K562 (cell line): ENCODE measurements at regions not wholly inside any gene's neighbourhood (a gene's known extent, or its start where the extent isn't known, plus 50 kb on each side); places are given as distances from the start of the nearest gene placed in this dataset.
A peak's percentile ranks its signal among the peaks of the same experiment; 100 is the strongest.
"Not testable (repeated sequence)": the region's sequence is repeated elsewhere in the genome, so short reads cannot be mapped to it uniquely, and the experiment has no call there.

Experiments
- ATAC-seq: fragments of 200-7000 bp; cut with Tn5 transposase; 3 replicates; pipeline ENCODE4 v1.9.1; 2020; ENCODE audit warnings: moderate library complexity
- BruUV-seq: library from RNA; stranded (reverse); fragments of 400-500 nt; replicated peaks from 2 replicates; lab custom pipeline; 2021; lab: Mats Ljungman, UMichigan
- CTCF ChIA-PET: fragments of 300-600 bp; formaldehyde crosslinking; extraction: SDS; loops from one replicate; lab custom pipeline; 2021; ENCODE audit warnings: low intra/inter-chr PET ratio; lab: Yijun Ruan, JAX
- POLR2A ChIA-PET: fragments of 300-600, 350-650 bp; sonication (Branson Sonifier 250); formaldehyde crosslinking; extraction: SDS; loops from one replicate; lab custom pipeline; 2021; ENCODE audit warnings: antibody characterized with exemption, inconsistent platforms; lab: Yijun Ruan, JAX
- DNase-seq, 4 experiments: peaks; one replicate each; pipeline versions ENCODE4 v3.0.0 to v3.0.0-alpha.2; 2011 to 2018; ENCODE audit warnings: low spot score in 3 of 4, mixed read lengths in 3 of 4; ENCODE audit errors: extremely low read depth in 1 of 4
- FAIRE-seq: peaks from 2 replicates; lab custom pipeline; 2011; peaks lifted over from hg19 to GRCh38; lab: Jason Lieb, UNC
- H2AFZ ChIP-seq: 2 replicates; pipeline ENCODE4 v1.6.0; 2011; ENCODE audit warnings: low read depth, low read length, control low read depth, inconsistent platforms
- H3K27ac ChIP-seq: fragments of 200-600 bp; 3 replicates; pipeline ENCODE4 v1.8.0; 2011; ENCODE audit warnings: low read depth, mild to moderate bottlenecking, control low read depth, inconsistent platforms, low read length, moderate library complexity, mixed read lengths; ENCODE audit errors: extremely low read depth
- H3K27me3 ChIP-seq, 2 experiments: fragments of 300-600 bp in 1 of 2; 2 replicates in 1 of 2; 3 replicates in 1 of 2; pipeline versions ENCODE4 v1.6.0 to v1.8.0; 2011; ENCODE audit warnings: inconsistent platforms in 2 of 2, low read length in 2 of 2, mild to moderate bottlenecking in 1 of 2, mixed read lengths in 1 of 2, moderate library complexity in 1 of 2; ENCODE audit not compliant: control insufficient read depth in 2 of 2, insufficient read depth in 2 of 2
- H3K36me3 ChIP-seq: fragments of 300-600 bp; 3 replicates; pipeline ENCODE4 v1.8.0; 2011; ENCODE audit warnings: mild to moderate bottlenecking, low read length, inconsistent platforms; ENCODE audit not compliant: control insufficient read depth, insufficient read depth
- H3K4me1 ChIP-seq, 2 experiments: fragments of 200-600 bp in 1 of 2; replicated peaks in 1 of 2; 2 replicates in 1 of 2; 3 replicates in 1 of 2; pipeline versions ENCODE4 v1.5.1 to v1.8.0; 2011; ENCODE audit warnings: inconsistent platforms in 2 of 2, low read length in 2 of 2, mild to moderate bottlenecking in 1 of 2, mixed read lengths in 1 of 2, moderate library complexity in 1 of 2; ENCODE audit not compliant: control insufficient read depth in 2 of 2, insufficient read depth in 2 of 2
- H3K4me2 ChIP-seq: 2 replicates; pipeline ENCODE4 v1.6.1; 2011; ENCODE audit warnings: low read length, control low read depth, inconsistent platforms, mixed read lengths; ENCODE audit not compliant: insufficient read depth
- H3K4me3 ChIP-seq: fragments of 200-600 bp; sonication (generic), shearing (Covaris generic); 2 replicates; pipeline ENCODE4 v1.5.1; 2016; ENCODE audit warnings: control low read depth, inconsistent platforms
- H3K79me2 ChIP-seq: fragments of 200-600 bp; 3 replicates; pipeline ENCODE4 v1.8.0; 2011; ENCODE audit warnings: low read length, inconsistent platforms; ENCODE audit not compliant: control insufficient read depth, insufficient read depth
- H3K9ac ChIP-seq, 2 experiments: 2 replicates each; pipeline versions ENCODE4 v1.6.0 to v1.6.1; 2011; ENCODE audit warnings: low read depth in 2 of 2, low read length in 2 of 2, control low read depth in 1 of 2, inconsistent platforms in 1 of 2, mild to moderate bottlenecking in 1 of 2, mixed read lengths in 1 of 2; ENCODE audit not compliant: insufficient read depth in 1 of 2
- H3K9me1 ChIP-seq: one replicate; pipeline ENCODE4 v1.6.0; 2011; ENCODE audit warnings: inconsistent platforms, mild to moderate bottlenecking, low read length, moderate library complexity; ENCODE audit not compliant: control insufficient read depth, insufficient read depth
- H3K9me3 ChIP-seq: replicated peaks from 2 replicates; pipeline ENCODE4 v1.5.1; 2011; ENCODE audit warnings: low read depth, low read length, inconsistent platforms; ENCODE audit not compliant: control insufficient read depth, insufficient read depth
- H4K20me1 ChIP-seq: replicated peaks from 2 replicates; pipeline ENCODE4 v1.6.1; 2011; ENCODE audit warnings: low read length, inconsistent platforms, mixed read lengths; ENCODE audit not compliant: control insufficient read depth, insufficient read depth
- WGBS: fragments of 100-300 bp; shearing (Covaris generic); methylation state at CpG from one replicate; pipeline ENCODE4 v1.1.6; 2016; ENCODE audit warnings: low coverage, mixed read lengths; ENCODE audit not compliant: insufficient coverage; ENCODE audit errors: missing lambda C conversion rate; 5-methylcytosine and 5-hydroxymethylcytosine counted together
- in situ Hi-C: fragments of 300-500 bp; cut with MboI; formaldehyde crosslinking; loops from 4 replicates; pipeline ENCODE4 v1.15.0; 2018; ENCODE audit warnings: inconsistent platforms, mixed read lengths
- intact Hi-C: fragments of 100-400 bp; cut with micrococcal nuclease; formaldehyde crosslinking; loops from 2 replicates; pipeline ENCODE4 v1.14.2; 2022

DNA sequence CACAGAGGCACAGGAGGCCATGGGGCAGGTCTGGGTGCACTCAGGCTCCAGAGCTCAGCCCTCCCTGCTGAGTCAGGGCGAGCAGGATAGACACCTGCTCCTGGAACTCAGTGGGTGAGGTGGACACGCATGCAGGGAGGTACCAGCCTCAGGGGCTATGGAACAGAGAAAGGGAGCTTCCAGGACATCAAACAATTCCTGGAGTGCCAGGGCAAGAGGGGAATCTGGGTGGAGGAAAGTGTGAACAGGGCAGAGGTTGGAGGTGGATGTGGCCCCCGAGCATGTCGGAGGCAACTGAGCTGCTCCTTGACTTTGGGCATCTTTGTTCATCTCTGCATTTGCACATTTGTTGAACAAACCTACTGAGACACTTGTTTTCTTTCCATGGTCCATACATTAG is 2881.5 kb downstream of the RPIA start:
- H3K4me2 ChIP-seq, H3K4me3 ChIP-seq, DNase-seq, FAIRE-seq, H3K36me3 ChIP-seq, H3K27me3 ChIP-seq, intact Hi-C loops, POLR2A ChIA-PET, H3K9me3 ChIP-seq, H3K9me1 ChIP-seq, H3K27ac ChIP-seq, H2AFZ ChIP-seq, in situ Hi-C loops, H4K20me1 ChIP-seq, ATAC-seq, BruUV-seq, H3K9ac ChIP-seq, H3K79me2 ChIP-seq, H3K4me1 ChIP-seq, CTCF ChIA-PET: not testable (repeated sequence)
- 3% methylated on average over 4 of the region's 4 CpGs for WGBS

DNA sequence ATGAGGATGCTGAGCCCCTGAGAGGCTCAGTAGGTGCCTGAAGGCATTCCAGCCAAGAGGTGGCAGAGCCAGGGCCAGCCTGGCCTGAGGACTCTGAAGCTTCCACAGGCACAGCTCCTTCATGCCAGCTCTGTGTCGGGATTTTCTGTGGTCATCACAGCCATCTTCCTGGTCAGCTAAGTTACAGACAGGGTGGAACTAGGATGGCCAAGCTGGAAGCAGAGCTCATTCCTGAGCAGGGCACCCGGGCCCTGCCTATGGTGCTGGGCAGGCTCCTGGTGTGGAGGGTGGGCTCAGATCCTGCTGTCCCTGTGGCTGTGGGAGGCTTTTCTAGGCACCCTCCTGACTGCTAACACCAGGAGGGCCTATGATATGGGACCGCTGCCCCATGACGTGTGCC is 2882.3 kb downstream of the RPIA start:
- 0% methylated on average over 2 of the region's 4 CpGs for WGBS
- not testable (repeated sequence) for DNase-seq

GRCh38 chr2:91574255-91574654 is 2882.8 kb downstream of the RPIA start:
- in situ Hi-C loops, H3K9me1 ChIP-seq, intact Hi-C loops, H3K27me3 ChIP-seq, H3K9ac ChIP-seq, H2AFZ ChIP-seq, BruUV-seq, FAIRE-seq, H3K27ac ChIP-seq, H3K79me2 ChIP-seq, H3K4me3 ChIP-seq, CTCF ChIA-PET, H3K9me3 ChIP-seq, H4K20me1 ChIP-seq, H3K4me1 ChIP-seq, ATAC-seq, H3K36me3 ChIP-seq, H3K4me2 ChIP-seq, POLR2A ChIA-PET: not testable (repeated sequence)
- DNase-seq = peak in 1 of 4 experiments; percentile 3
- 2% methylated on average over 5 of the region's 8 CpGs for WGBS

More for the DNA sequence above, 2882.3 kb downstream of the RPIA start:
- H3K27me3 ChIP-seq, H3K4me3 ChIP-seq, H2AFZ ChIP-seq, POLR2A ChIA-PET, H3K79me2 ChIP-seq, CTCF ChIA-PET, H3K36me3 ChIP-seq, H4K20me1 ChIP-seq, in situ Hi-C loops, H3K4me2 ChIP-seq, ATAC-seq, FAIRE-seq, intact Hi-C loops, H3K9me1 ChIP-seq, BruUV-seq, H3K9ac ChIP-seq, H3K4me1 ChIP-seq, H3K27ac ChIP-seq, H3K9me3 ChIP-seq: not testable (repeated sequence)

DNA sequence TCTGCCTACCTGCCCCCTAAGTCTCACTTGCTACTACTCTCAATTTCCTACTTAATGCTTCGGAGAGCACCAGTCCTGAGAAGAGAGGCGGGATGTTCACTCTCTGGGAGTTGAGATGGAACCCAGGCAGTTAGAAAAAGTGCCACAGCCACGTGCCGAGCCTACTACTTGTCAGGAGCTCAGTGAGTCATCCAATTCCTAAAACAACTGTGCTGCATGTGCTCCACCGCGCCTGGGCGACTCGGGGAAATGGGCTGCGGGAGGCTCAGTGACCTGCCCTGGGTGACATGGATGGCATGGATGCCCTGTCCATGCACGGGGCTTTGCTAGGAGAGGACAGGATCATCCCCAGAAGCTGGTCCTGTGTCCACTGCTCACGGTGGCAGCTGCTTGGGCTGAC is 2884.2 kb downstream of the RPIA start:
- under 1% methylated on average over 11 of the region's 11 CpGs for WGBS
- ATAC-seq, intact Hi-C loops: not testable (repeated sequence)

More for the DNA sequence above, 2884.2 kb downstream of the RPIA start:
- H3K4me3 ChIP-seq, H3K9me3 ChIP-seq, FAIRE-seq, DNase-seq, in situ Hi-C loops, H3K9ac ChIP-seq, POLR2A ChIA-PET, H3K4me1 ChIP-seq, H3K4me2 ChIP-seq, BruUV-seq, H3K36me3 ChIP-seq, H4K20me1 ChIP-seq, CTCF ChIA-PET, H3K79me2 ChIP-seq, H2AFZ ChIP-seq, H3K27me3 ChIP-seq, H3K9me1 ChIP-seq, H3K27ac ChIP-seq: not testable (repeated sequence)
